Loucy (cell line): ENCODE measurements at regions not wholly inside any gene's neighbourhood (a gene's known extent, or its start where the extent isn't known, plus 50 kb on each side); places are given as distances from the start of the nearest gene placed in this dataset.

Experiments
- EZH2phosphoT487 ChIP-seq: fragments of 200-600 bp; IDR thresholded peaks from 2 replicates; pipeline ENCODE4 v1.6.1; 2018; ENCODE audit warnings: antibody characterized with exemption, mild to moderate bottlenecking, moderate library complexity, borderline replicate concordance
- TF ChIP-seq, protein P1 (sequence below): fragments of 200-600 bp; sonication (generic); conservative IDR thresholded peaks from 2 replicates; pipeline ENCODE4 v1.5.1; 2014; ENCODE audit warnings: mild to moderate bottlenecking, antibody characterized with exemption, low read length

DNA sequence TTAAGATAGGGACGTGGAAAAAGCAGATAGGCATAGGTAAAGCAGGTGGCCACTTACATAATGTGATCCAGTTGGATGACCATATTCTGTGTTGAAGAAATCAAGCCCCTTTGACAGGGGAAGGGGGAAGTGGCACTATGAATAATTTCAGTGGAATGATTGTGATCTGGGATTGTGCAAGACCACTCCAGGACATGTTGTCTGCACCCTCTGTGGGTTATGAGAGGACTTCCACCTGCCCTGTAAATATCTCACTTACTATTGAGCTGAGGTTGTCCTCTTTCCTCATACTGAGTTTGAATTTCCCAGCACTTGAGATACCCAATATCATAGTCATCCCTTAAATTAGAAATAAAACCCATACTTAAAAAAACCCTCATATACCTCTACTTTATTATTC is 220.7 kb downstream of the IRS1 start:
- TF ChIP-seq, protein P1, sequence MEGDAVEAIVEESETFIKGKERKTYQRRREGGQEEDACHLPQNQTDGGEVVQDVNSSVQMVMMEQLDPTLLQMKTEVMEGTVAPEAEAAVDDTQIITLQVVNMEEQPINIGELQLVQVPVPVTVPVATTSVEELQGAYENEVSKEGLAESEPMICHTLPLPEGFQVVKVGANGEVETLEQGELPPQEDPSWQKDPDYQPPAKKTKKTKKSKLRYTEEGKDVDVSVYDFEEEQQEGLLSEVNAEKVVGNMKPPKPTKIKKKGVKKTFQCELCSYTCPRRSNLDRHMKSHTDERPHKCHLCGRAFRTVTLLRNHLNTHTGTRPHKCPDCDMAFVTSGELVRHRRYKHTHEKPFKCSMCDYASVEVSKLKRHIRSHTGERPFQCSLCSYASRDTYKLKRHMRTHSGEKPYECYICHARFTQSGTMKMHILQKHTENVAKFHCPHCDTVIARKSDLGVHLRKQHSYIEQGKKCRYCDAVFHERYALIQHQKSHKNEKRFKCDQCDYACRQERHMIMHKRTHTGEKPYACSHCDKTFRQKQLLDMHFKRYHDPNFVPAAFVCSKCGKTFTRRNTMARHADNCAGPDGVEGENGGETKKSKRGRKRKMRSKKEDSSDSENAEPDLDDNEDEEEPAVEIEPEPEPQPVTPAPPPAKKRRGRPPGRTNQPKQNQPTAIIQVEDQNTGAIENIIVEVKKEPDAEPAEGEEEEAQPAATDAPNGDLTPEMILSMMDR = no peak
- TF ChIP-seq EZH2phosphoT487 = no peak
